ENCODE measurements at regions not wholly inside any gene's neighbourhood (a gene's known extent, or its start where the extent isn't known, plus 50 kb on each side); places are given as distances from the start of the nearest gene placed in this dataset.

DNA sequence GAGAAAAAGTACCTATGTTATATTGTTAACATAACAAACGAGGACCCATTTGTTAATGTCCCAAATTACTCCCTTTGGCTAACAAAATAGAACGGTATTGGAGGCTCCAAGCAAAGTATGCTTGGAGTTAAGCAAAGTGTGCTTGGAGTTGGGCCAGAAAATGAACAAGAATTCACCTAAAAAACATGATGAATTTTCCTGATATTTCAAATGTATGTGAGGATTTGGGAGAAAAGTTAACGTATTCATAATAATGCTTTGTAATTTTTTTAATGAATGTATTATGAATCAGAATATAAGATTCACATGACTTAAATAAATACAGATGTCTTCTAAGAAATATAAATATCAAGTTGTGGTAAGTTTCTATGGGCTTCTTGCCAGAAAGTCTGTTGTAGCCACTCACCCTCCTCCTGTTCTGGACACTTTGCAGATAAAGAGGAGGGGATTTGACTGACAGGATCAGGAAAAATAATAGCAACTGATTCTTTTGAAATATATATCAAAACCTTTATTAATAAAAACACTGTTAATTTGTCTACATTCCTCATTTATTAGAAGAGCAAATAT is 423.7 kb upstream of the MMADHC start:
- TF ChIP-seq SIN3A (IDR thresholded peaks at IDR 0.05; ENCODE audit: low read depth) = no peak
- TF ChIP-seq, protein P1, sequence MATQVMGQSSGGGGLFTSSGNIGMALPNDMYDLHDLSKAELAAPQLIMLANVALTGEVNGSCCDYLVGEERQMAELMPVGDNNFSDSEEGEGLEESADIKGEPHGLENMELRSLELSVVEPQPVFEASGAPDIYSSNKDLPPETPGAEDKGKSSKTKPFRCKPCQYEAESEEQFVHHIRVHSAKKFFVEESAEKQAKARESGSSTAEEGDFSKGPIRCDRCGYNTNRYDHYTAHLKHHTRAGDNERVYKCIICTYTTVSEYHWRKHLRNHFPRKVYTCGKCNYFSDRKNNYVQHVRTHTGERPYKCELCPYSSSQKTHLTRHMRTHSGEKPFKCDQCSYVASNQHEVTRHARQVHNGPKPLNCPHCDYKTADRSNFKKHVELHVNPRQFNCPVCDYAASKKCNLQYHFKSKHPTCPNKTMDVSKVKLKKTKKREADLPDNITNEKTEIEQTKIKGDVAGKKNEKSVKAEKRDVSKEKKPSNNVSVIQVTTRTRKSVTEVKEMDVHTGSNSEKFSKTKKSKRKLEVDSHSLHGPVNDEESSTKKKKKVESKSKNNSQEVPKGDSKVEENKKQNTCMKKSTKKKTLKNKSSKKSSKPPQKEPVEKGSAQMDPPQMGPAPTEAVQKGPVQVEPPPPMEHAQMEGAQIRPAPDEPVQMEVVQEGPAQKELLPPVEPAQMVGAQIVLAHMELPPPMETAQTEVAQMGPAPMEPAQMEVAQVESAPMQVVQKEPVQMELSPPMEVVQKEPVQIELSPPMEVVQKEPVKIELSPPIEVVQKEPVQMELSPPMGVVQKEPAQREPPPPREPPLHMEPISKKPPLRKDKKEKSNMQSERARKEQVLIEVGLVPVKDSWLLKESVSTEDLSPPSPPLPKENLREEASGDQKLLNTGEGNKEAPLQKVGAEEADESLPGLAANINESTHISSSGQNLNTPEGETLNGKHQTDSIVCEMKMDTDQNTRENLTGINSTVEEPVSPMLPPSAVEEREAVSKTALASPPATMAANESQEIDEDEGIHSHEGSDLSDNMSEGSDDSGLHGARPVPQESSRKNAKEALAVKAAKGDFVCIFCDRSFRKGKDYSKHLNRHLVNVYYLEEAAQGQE (IDR thresholded peaks at IDR 0.05; ENCODE audit: low read depth) = no peak
- TF ChIP-seq YY1 (IDR thresholded peaks at IDR 0.05; ENCODE audit: extremely low read depth, insufficient replicate concordance, low read depth, low read length) = no peak
- no peak for TF ChIP-seq POLR2AphosphoS5 (IDR thresholded peaks at IDR 0.05; ENCODE audit: low read depth, low read length)
- TF ChIP-seq CEBPB (IDR thresholded peaks at IDR 0.05; ENCODE audit: low read depth) = no peak
- no peak for TF ChIP-seq ZFX (IDR thresholded peaks at IDR 0.05)
- DNase-seq (ENCODE audit: low read depth, low spot score) (no peak), ATAC-seq (no peak)
- H3K9ac ChIP-seq (ENCODE audit: low read length) = no peak overlapping the region
- no peaks in the 10 kb centered on the region for H3K9me2 ChIP-seq (ENCODE audit: insufficient read depth)
- no peaks in the 10 kb centered on the region for H4K20me1 ChIP-seq (ENCODE audit: insufficient read depth)
- ChIA-PET CTCF (no interaction called here), POLR2A (no interaction called here), RAD21 (ENCODE audit: low non-redundant PET in 1 of 2, low total read pairs in 2 of 2, uncharacterized antibody in 2 of 2, unreplicated experiment in 2 of 2) (no interaction called here)
- no peaks in the 10 kb centered on the region for H3K79me2 ChIP-seq (ENCODE audit: insufficient read depth, low read length)
- intact Hi-C loops (cut with micrococcal nuclease) = no loop called here
- no peaks in the 10 kb centered on the region for H3K9me3 ChIP-seq (ENCODE audit: control insufficient read depth in 1 of 2, insufficient read depth in 1 of 2, low read depth in 1 of 2, low read length in 2 of 2)
- no peaks in the 10 kb centered on the region for H3K36me3 ChIP-seq (ENCODE audit: control insufficient read depth in 1 of 2, insufficient read depth in 2 of 2, low read length in 2 of 2)
- H3K27ac ChIP-seq (ENCODE audit: low read depth, low read length) = no peak overlapping the region
- no peak overlapping the region for H3K4me3 ChIP-seq (replicated peaks in 1 of 2; ENCODE audit: low read depth in 1 of 2, low read length in 2 of 2)
- no TSS peak for BruUV-seq (replicated peaks)
- no peaks in the 10 kb centered on the region for H3K4me1 ChIP-seq (ENCODE audit: control insufficient read depth in 1 of 2, insufficient read depth in 2 of 2, low read length in 2 of 2)
- H3K27me3 ChIP-seq (ENCODE audit: insufficient read depth, low read length) = no peaks in the 10 kb centered on the region
- H2AFZ ChIP-seq (ENCODE audit: low read depth, low read length, poor library complexity, severe bottlenecking) = no peak overlapping the region
- no peak overlapping the region for H3K4me2 ChIP-seq (ENCODE audit: low read length)

DNA sequence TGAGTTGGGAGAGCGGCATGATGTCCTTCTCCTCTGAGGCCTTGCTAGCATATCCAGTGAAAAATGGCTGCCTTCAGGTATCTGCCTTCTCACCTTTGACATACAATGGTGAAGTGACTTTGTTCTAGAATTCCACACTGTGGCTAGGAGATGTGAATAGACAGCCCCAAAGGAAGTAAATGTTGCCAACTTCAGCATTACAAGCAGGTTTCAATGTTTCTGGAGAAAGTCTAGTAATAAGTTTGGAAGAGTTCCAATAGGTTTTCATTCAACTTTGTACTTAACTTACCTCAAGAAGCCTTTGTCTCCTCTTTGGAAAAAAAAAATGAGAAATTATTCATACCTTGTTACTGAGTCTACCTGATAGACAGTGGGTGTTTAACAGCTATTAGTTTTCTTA is 421.3 kb upstream of the MMADHC start:
- no peak overlapping the region for H2AFZ ChIP-seq (ENCODE audit: low read depth, low read length, poor library complexity, severe bottlenecking)

More for the DNA sequence above, 421.3 kb upstream of the MMADHC start:
- no peaks in the 10 kb centered on the region for H3K27me3 ChIP-seq (ENCODE audit: insufficient read depth, low read length)
- H3K9me2 ChIP-seq (ENCODE audit: insufficient read depth) = no peaks in the 10 kb centered on the region
- H3K36me3 ChIP-seq (ENCODE audit: control insufficient read depth in 1 of 2, insufficient read depth in 2 of 2, low read length in 2 of 2) = no peaks in the 10 kb centered on the region
- ATAC-seq (no peak), DNase-seq (ENCODE audit: low read depth, low spot score) (no peak)
- RAD21 ChIA-PET (ENCODE audit: low non-redundant PET in 1 of 2, low total read pairs in 2 of 2, uncharacterized antibody in 2 of 2, unreplicated experiment in 2 of 2) = no interaction called here
- no peak overlapping the region for H3K27ac ChIP-seq (ENCODE audit: low read depth, low read length)
- POLR2A ChIA-PET = no interaction called here
- TF ChIP-seq EZH2phosphoT487 (IDR thresholded peaks at IDR 0.05; ENCODE audit: borderline replicate concordance) (no peak), YY1 (IDR thresholded peaks at IDR 0.05; ENCODE audit: extremely low read depth, insufficient replicate concordance, low read depth, low read length) (no peak), SRF (IDR thresholded peaks at IDR 0.05; ENCODE audit: low read depth) (no peak), ZNF274 (IDR thresholded peaks at IDR 0.05; ENCODE audit: low read depth, low read length) (no peak), POLR2AphosphoS5 (IDR thresholded peaks at IDR 0.05; ENCODE audit: low read depth, low read length) (no peak), EGR1 (IDR thresholded peaks at IDR 0.05; ENCODE audit: low read depth) (no peak), CEBPB (IDR thresholded peaks at IDR 0.05; ENCODE audit: low read depth) (no peak), FOSL1 (IDR thresholded peaks at IDR 0.05; ENCODE audit: low read depth) (no peak)
- TF ChIP-seq, protein P2, sequence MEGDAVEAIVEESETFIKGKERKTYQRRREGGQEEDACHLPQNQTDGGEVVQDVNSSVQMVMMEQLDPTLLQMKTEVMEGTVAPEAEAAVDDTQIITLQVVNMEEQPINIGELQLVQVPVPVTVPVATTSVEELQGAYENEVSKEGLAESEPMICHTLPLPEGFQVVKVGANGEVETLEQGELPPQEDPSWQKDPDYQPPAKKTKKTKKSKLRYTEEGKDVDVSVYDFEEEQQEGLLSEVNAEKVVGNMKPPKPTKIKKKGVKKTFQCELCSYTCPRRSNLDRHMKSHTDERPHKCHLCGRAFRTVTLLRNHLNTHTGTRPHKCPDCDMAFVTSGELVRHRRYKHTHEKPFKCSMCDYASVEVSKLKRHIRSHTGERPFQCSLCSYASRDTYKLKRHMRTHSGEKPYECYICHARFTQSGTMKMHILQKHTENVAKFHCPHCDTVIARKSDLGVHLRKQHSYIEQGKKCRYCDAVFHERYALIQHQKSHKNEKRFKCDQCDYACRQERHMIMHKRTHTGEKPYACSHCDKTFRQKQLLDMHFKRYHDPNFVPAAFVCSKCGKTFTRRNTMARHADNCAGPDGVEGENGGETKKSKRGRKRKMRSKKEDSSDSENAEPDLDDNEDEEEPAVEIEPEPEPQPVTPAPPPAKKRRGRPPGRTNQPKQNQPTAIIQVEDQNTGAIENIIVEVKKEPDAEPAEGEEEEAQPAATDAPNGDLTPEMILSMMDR (IDR thresholded peaks at IDR 0.05 in 2 of 3, conservative IDR thresholded peaks at IDR 0.05 in 1 of 3; ENCODE audit: borderline replicate concordance in 1 of 3, insufficient read depth in 1 of 3, low read depth in 2 of 3, low read length in 2 of 3) = no peak
- H4K20me1 ChIP-seq (ENCODE audit: insufficient read depth) = no peaks in the 10 kb centered on the region
- no peak overlapping the region for H3K4me2 ChIP-seq (ENCODE audit: low read length)
- H3K4me3 ChIP-seq (replicated peaks in 1 of 2; ENCODE audit: low read depth in 1 of 2, low read length in 2 of 2) = no peak overlapping the region
- no peak overlapping the region for H3K9ac ChIP-seq (ENCODE audit: low read length)
- no peaks in the 10 kb centered on the region for H3K4me1 ChIP-seq (ENCODE audit: control insufficient read depth in 1 of 2, insufficient read depth in 2 of 2, low read length in 2 of 2)
- no peaks in the 10 kb centered on the region for H3K9me3 ChIP-seq (ENCODE audit: control insufficient read depth in 1 of 2, insufficient read depth in 1 of 2, low read depth in 1 of 2, low read length in 2 of 2)
- intact Hi-C loops (cut with micrococcal nuclease) = no loop called here
- no peaks in the 10 kb centered on the region for H3K79me2 ChIP-seq (ENCODE audit: insufficient read depth, low read length)
- BruUV-seq (replicated peaks) = no TSS peak
- CTCF ChIA-PET = no interaction called here
